EL (cell line): ENCODE measurements at regions not wholly inside any gene's neighbourhood (a gene's known extent, or its start where the extent isn't known, plus 50 kb on each side); places are given as distances from the start of the nearest gene placed in this dataset.
"Not testable (repeated sequence)": the region's sequence is repeated elsewhere in the genome, so short reads cannot be mapped to it uniquely, and the experiment has no call there.

Experiments used
- DNase-seq: peaks from one replicate; pipeline ENCODE4 v3.0.0-alpha.2; 2016

DNA sequence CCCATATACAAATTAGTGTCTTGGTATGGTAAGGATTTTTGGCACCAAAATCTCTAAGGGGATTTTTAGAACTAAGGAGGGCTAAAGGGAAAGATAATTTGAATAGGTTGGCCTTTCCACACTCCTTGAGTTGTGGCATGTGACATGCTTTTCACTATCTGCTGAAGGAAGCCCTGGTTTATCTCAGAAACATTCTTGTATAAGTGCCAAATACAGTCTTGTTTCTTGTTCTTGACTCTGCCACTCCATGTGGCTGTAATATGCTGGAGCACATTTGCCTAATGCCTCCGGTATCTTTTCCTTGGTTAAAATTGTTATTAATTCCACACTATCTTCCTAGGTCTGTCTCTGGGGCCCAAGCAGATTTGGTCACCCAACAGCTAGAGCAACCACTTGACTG, 457.0 kb downstream of the USP25 start:
- DNase-seq = peak; percentile 10

DNA sequence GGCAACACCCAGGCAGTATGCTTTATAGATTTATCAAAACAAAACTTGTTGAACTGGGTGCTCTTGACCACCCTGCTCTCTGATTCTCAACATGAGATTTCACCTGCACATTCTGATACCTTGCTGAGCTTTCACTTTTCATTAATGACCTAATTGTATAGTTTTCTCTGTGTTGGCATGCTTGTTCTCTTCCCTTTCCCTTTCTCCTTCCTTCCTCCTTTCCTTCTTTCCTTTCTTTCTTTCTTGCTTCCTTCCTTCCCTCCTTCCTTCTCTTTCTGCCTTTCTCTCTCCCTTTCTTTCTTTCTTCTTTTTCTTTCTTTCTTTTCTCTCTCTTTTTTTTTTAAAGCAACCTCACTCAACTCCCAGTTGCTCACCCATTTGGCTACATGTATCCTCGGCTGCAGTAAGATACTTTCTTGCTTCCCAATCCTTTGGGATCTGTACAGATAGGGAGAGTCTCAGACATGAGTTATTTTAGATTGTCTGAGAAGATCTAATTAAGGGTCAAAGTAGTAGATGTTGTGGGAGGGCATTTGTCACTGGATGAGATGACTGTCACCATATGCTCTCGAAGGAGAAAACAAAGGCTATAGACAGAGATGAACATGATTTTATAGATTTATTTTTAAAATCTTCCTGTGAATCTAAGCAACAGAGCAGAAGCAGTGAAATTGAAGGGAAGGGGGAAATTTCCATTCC, 458.0 kb downstream of the USP25 start:
- no peak for DNase-seq

DNA sequence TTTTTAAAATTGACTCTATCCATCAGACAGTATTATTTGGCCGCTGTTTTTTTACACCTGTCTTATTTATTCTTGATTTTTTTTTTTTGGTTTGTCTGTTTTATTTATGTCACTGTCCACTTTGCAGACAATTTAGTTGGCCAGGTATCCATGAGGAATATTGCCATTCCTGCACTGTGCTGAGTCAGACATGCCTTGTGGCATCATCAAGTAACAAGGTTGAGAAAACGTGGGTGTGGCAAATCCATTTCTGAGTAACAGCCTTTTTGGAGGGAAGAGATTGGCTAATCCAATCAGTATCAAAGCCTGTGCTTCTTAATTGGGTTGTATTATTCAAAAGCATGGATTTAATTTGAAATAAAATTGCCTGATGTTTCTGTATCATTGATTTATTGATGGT, 463.1 kb downstream of the USP25 start:
- peak; percentile 47 for DNase-seq

DNA sequence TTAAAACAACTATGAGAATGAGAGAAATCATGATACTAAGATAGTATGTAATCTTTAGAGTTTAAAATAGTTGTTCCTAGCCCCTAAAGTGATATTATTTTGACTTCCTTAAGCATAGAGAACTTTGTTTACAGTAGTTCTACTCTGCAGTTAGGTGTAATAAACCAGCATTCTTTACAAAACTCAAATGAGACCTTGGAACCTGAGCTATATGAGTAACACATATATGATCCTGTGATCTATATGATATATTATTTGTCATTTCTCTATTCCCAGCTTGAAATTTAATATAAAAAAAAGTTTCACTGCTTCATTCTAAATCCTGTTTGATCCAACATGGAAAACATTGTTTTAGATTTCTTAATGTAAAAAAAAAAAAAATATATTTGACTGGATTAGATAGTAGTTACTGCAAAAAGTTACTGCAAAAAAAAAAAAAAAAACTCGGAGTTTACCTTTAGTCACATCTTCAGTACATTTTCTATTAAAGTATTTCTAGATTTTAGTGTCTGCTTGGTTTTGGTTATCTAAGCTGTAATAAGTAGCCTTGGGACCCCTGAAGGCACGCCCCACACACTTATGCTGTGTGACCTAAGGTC, 463.8 kb downstream of the USP25 start:
- DNase-seq = no peak

GRCh38 chr21:16194095-16194787, 464.5 kb downstream of the USP25 start:
- DNase-seq = peak; percentile 86

DNA sequence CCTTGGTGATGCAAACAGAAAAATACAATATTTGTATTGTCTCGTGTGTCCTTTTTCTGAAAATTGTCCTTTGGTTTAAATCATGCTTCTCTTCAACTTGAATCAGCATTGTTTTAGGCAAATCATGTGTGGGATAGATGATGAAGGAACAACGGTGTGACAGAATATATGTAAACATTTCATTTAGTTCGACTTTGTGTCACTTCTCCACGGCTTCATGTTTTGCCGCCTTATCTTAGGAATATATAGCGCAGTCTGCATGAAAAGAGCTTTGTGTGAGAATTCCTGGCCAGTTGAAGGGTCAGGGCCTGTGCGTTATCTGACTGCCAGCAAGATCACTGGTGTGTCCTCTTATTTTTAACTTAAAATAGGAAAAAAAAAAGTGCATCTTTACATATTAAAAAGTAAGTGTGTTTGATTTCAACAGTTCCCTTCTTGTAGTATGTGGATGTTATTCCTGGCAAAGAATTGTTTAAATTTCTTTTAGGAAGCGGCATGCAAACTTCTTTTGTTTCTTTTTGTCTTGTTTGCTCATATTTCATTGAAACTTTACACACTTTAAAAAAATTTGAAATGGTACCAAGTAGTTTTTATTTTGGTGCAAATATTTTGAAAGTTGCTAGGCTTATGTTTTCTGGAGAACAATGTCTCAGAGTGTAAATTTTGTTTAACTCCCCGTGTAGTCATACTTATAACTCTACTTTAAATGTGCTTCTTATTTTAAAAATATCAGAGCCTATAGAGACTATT, 465.2 kb downstream of the USP25 start:
- DNase-seq = peak; percentile 53

GRCh38 chr21:16195538-16195910, 465.7 kb downstream of the USP25 start:
- peak; percentile 59 for DNase-seq

- peak; percentile 20 for DNase-seq
Measured at GRCh38 chr21:16196001-16196400, 466.2 kb downstream of the USP25 start.

DNA sequence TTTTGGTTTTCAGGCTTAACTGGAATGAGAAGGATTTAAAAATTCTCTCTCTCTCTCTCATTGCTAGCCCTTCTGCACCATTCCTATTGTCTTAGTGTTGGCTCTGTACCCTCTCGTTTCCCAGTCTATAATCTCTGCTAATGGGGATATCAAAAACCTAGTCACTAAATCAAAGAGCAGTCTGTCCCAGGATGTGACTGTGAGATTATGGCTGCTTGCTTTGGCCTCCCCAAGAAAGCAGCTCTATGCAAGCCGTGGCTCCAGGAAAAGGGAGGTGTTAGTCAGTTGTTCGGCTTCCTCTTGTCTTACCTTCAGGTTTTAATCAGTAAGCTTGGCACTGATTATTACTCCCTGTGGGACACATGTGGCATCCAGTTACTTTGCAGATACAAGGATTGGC, 468.8 kb downstream of the USP25 start:
- no peak for DNase-seq

- DNase-seq = no peak
Measured at GRCh38 chr21:16199539-16199938, 469.8 kb downstream of the USP25 start.

DNA sequence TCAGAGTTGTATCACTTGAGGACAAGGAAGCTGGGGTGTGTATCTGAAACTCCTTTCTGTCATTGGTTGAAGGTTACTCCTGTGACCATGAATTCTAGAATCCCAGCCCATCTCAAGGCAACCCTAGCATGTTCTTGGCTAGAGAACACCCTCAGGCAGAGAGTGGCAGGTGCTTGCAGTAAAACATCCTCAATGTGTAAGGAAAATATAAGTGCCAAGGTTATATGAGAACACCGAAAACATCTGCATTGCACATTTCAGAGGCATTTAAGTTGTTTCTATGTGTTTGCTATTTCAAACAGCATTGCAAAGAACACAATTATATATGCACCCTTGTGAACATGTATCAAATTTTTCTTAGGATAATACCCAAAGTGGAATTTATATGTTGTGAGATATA, 471.9 kb downstream of the USP25 start:
- no peak for DNase-seq

DNA sequence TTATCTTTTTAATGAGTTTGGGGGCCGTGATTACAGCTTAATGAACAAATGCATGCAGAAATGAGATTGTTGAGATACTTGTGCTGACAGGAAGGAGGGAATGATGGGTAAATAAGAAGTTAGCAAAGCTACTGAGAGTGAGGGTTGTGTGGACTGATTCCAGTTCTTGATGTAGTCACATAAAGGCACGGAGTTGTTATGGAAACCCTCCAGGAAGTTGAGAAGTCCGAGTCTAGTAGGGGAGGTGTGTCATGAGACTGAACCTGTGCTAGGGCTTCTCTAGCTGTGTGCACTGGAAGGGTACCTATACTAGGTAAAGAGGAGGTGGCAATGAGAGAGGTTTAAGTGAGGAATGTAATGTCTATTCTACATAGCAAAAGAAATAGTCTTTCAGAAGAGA, 475.7 kb downstream of the USP25 start:
- DNase-seq = no peak

GRCh38 chr21:16211339-16212303, 481.8 kb downstream of the USP25 start:
- peak; percentile 37 for DNase-seq

- no peak for DNase-seq
Measured at GRCh38 chr21:16213518-16213917, 483.7 kb downstream of the USP25 start.

DNA sequence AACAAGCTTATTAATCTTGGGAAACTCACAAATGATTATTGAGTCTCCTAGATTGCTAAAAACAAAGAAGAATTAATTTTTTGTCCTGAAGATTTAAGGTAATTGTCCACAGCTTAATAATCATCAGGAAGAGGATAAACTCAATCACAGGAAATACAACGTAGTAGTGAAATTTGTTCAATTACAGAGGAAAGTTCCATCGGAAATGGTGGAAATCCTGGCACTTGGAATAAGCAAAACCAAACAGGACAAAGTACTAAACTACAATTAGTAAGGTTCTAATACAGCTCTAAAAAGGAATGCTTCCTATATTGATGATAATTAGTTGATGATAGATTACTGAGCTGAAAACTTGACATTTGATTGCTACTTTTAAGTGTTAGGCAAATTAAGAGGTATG, 485.4 kb downstream of the USP25 start:
- no peak for DNase-seq

GRCh38 chr21:16215663-16216183, 485.9 kb downstream of the USP25 start:
- DNase-seq = no peak

DNA sequence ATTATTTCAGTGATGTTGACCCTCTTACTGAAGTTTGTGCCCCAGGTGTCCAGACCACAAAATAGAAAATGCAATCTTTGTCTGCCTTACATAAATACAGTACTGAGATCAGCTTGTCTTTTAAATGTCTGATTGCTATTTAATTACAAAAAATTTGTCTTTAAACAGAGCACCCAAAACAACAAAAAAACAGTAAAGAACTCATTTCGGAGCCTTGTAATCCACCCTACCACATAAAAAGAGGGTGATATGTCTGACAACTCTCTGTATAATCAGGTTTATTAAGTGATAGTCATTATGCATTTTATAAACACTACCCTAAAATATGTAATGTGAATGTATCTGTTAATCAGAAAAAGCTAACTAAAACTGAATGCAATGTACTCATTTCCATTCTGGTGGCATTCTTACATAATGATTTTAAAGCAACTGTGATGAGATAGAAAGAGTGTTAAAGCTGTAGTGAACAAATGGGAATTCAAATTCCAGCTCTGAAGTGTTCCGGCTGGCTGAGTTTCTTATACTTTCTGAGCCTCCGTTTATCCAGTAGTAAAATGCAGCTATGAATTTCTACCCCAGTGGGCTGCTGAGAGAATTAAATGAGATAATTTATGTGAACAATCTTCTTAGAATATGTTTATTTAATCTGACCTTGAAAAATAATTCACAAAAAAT, 486.6 kb downstream of the USP25 start:
- no peak for DNase-seq

- no peak for DNase-seq
Measured at GRCh38 chr21:16218682-16219343, 489.0 kb downstream of the USP25 start.

DNA sequence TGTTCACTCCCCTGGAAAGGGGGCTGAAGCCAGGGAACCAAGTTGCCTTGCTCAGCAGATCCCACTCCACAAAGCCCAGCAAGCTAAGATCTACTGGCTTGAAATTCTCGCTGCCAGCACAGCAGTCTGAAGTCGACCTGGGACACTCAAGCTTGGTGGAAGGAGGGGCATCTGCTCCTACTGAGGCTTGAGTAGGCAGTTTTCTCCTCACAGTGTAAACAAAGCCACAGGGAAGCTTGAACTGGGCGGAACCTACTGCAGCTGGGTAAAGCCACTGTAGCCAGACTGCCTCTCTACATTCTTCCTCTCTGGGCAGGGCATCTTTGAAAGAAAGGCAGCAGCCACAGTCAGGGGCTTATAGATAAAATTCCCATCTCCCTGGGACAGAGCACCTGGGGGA, 495.0 kb downstream of the USP25 start:
- DNase-seq = not testable (repeated sequence)

- DNase-seq = no peak
Measured at GRCh38 chr21:16239659-16240265, 510.0 kb downstream of the USP25 start.

- no peak for DNase-seq
Measured at GRCh38 chr21:16241016-16241415, 511.2 kb downstream of the USP25 start.
